GM12878 (cell line): ENCODE measurements at regions not wholly inside any gene's neighbourhood (a gene's known extent, or its start where the extent isn't known, plus 50 kb on each side); places are given as distances from the start of the nearest gene placed in this dataset.

Experiments
- ATAC-seq: fragments of 200-7000 bp; cut with Tn5 transposase; 3 replicates; pipeline ENCODE4 v1.9.1; 2020; ENCODE audit warnings: mild to moderate bottlenecking, moderate library complexity
- BruUV-seq: library from RNA; stranded (reverse); fragments of 400-500 nt; replicated peaks from 2 replicates; lab custom pipeline; 2021; lab: Mats Ljungman, UMichigan
- CTCF ChIA-PET: fragments of 300-600 bp; sonication (Branson Sonifier 250); formaldehyde crosslinking; extraction: SDS; loops from one replicate; lab custom pipeline; 2021; ENCODE audit warnings: inconsistent platforms; lab: Yijun Ruan, JAX
- POLR2A ChIA-PET: fragments of 350-600 bp; formaldehyde crosslinking; extraction: SDS; loops from one replicate; lab custom pipeline; 2021; ENCODE audit warnings: inconsistent platforms; lab: Charles Lee
- RAD21 ChIA-PET: fragments of 300-600 bp; sonication (Branson Sonifier 250); formaldehyde crosslinking; loops from one replicate; lab custom pipeline; 2023; ENCODE audit warnings: antibody characterized with exemption; ENCODE audit not compliant: unreplicated experiment; lab: Charles Lee
- SMC1A ChIA-PET: fragments of 300-600 bp; sonication (Branson Sonifier 250); formaldehyde crosslinking; loops from one replicate; lab custom pipeline; 2023; ENCODE audit not compliant: unreplicated experiment, uncharacterized antibody; lab: Charles Lee
- DNase-seq: peaks from one replicate; pipeline ENCODE4 v3.0.0-alpha.2; 2011; ENCODE audit warnings: low read depth, low spot score
- FAIRE-seq: peaks from 3 replicates; lab custom pipeline; 2011; peaks lifted over from hg19 to GRCh38; lab: Jason Lieb, UNC
- H2AFZ ChIP-seq: 2 replicates; pipeline ENCODE4 v1.6.0; 2011; ENCODE audit warnings: low read depth, low read length, control low read depth; ENCODE audit not compliant: control insufficient read depth
- H3K27ac ChIP-seq: 2 replicates; pipeline ENCODE4 v1.5.1; 2011; ENCODE audit warnings: control low read depth; ENCODE audit not compliant: control insufficient read depth, insufficient read depth
- H3K27me3 ChIP-seq, 2 experiments: replicated peaks in 1 of 2; 2 replicates each; pipeline versions ENCODE4 v1.6.0 to v1.6.1; 2011; ENCODE audit warnings: low read length in 1 of 2; ENCODE audit not compliant: control insufficient read depth in 2 of 2, insufficient read depth in 2 of 2
- H3K36me3 ChIP-seq, 2 experiments: 2 replicates each; pipeline ENCODE4 v1.5.1; 2011; ENCODE audit warnings: low read length in 1 of 2; ENCODE audit not compliant: control insufficient read depth in 2 of 2, insufficient read depth in 2 of 2
- H3K4me1 ChIP-seq: 2 replicates; pipeline ENCODE4 v1.6.1; 2011; ENCODE audit warnings: mild to moderate bottlenecking, low read length, moderate library complexity, mixed read lengths; ENCODE audit not compliant: control insufficient read depth, insufficient read depth
- H3K4me2 ChIP-seq: 2 replicates; pipeline ENCODE4 v1.6.0; 2011; ENCODE audit warnings: control low read depth; ENCODE audit not compliant: control insufficient read depth, insufficient read depth
- H3K4me3 ChIP-seq: fragments of 200-600 bp; sonication (generic); 2 replicates; pipeline ENCODE4 v1.5.1; 2016
- H3K79me2 ChIP-seq: 2 replicates; pipeline ENCODE4 v1.6.0; 2011; ENCODE audit warnings: low read length; ENCODE audit not compliant: control insufficient read depth, insufficient read depth
- H3K9ac ChIP-seq: 2 replicates; pipeline ENCODE4 v1.8.0; 2011; ENCODE audit warnings: low read length, control low read depth, mixed read lengths; ENCODE audit not compliant: control insufficient read depth, insufficient read depth
- H3K9me3 ChIP-seq: replicated peaks from 3 replicates; pipeline ENCODE4 v1.5.1; 2011; ENCODE audit warnings: mild to moderate bottlenecking, low read length; ENCODE audit not compliant: control insufficient read depth, insufficient read depth
- H4K20me1 ChIP-seq: 2 replicates; pipeline ENCODE4 v1.6.0; 2011; ENCODE audit not compliant: control insufficient read depth, insufficient read depth
- BHLHE40 ChIP-seq, 2 experiments: fragments of 450-650 bp in 1 of 2; IDR thresholded peaks; 2 replicates each; pipeline ENCODE4 v1.6.1; 2011 to 2017; ENCODE audit warnings: low read depth in 2 of 2, borderline replicate concordance in 1 of 2, improper control_type of control experiment in 1 of 2, low read length in 1 of 2, mild to moderate bottlenecking in 1 of 2
- EED ChIP-seq: sonication (generic); IDR thresholded peaks from 2 replicates; pipeline ENCODE4 v1.6.1; 2016; ENCODE audit warnings: antibody characterized with exemption, low read depth
- IKZF2 ChIP-seq, 2 experiments: fragments of 450-650 bp; IDR thresholded peaks; 2 replicates each; pipeline ENCODE4 v1.6.1; 2017; ENCODE audit warnings: mild to moderate bottlenecking in 2 of 2, moderate library complexity in 2 of 2
- RUNX3 ChIP-seq: IDR thresholded peaks from 2 replicates; pipeline ENCODE4 v1.6.1; 2012; ENCODE audit warnings: low read length, inconsistent platforms
- SPI1 ChIP-seq: IDR thresholded peaks from 2 replicates; pipeline ENCODE4 v1.6.1; 2011; ENCODE audit warnings: low read depth, mild to moderate bottlenecking, low read length, moderate library complexity, borderline replicate concordance; ENCODE audit not compliant: insufficient read depth
- USF1 ChIP-seq: IDR thresholded peaks from 2 replicates; pipeline ENCODE4 v1.6.1; 2011; ENCODE audit warnings: borderline replicate concordance, low read depth, mild to moderate bottlenecking, moderate library complexity, mixed read lengths, low read length; ENCODE audit not compliant: insufficient read depth; ENCODE audit errors: extremely low read length
- YY1 ChIP-seq: IDR thresholded peaks from 2 replicates; pipeline ENCODE4 v1.6.1; 2011; ENCODE audit warnings: low read depth, mild to moderate bottlenecking, low read length
- WGBS: methylation state at CpG from one replicate; pipeline ENCODE4 v1.1.6; 2016; ENCODE audit warnings: low lambda C conversion rate; ENCODE audit not compliant: insufficient replicate concordance, insufficient coverage; ENCODE audit errors: missing lambda C conversion rate; 5-methylcytosine and 5-hydroxymethylcytosine counted together
- in situ Hi-C: fragments of 300-500 bp; cut with MboI; formaldehyde crosslinking; loops from 9 replicates; pipeline ENCODE4 v1.14.3; 2018; ENCODE audit warnings: mixed read lengths
- intact Hi-C: fragments of 100-400 bp; cut with micrococcal nuclease; formaldehyde crosslinking; loops from one replicate; pipeline ENCODE4 v1.14.2; 2022; ENCODE audit not compliant: unreplicated experiment

DNA sequence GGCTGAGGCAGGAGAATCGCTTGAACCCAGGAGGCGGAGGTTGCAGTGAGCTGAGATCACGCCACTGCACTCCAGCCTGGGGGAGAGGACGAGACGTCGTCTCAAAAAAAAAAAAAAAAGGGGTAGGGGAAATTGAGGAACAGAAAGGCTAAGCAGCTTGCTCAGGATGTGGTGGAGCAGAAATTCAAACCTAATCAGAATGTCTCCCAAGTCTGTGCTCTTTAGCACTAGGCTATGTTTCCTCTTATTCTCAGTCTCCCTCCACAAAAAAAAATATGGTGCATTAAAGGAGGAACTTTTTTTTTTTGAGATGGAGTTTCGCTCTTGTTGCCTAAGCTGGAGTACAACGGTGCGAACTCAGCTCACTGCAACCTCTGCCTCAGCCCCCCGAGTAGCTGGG is 114.2 kb downstream of the SLC16A1 start:
- no peaks in the 10 kb centered on the region for H3K9me3 ChIP-seq
- in situ Hi-C loops (no loop called here), intact Hi-C loops (no loop called here)
- BruUV-seq = no TSS peak
- H2AFZ ChIP-seq = no peak overlapping the region
- FAIRE-seq (no peak), DNase-seq (peak; percentile 37), ATAC-seq (peak; percentile 59)
- peak overlapping the region; percentile 30; the same call in 1 of the 2 replicates for H3K4me2 ChIP-seq
- no peak overlapping the region for H3K4me3 ChIP-seq
- H3K36me3 ChIP-seq = no peaks in the 10 kb centered on the region
- RAD21 ChIA-PET = interaction anchor here (0.7 to 1.9 kb wide), 4 partner anchors 38 to 201 kb away, joined by 3 to 6 read pairs (median 4); partner anchors contain the start of genes PPM1J and SLC16A1
- no peaks in the 10 kb centered on the region for H4K20me1 ChIP-seq
- WGBS = 17% methylated on average over 5 of the region's 10 CpGs
- CTCF ChIA-PET = interaction anchor here (0.7 to 1.5 kb wide), 5 partner anchors 38 to 201 kb away, joined by 3 to 5 read pairs (median 4); partner anchors contain the start of gene PPM1J
- no peak overlapping the region for H3K27ac ChIP-seq
- POLR2A ChIA-PET = interaction anchor here (0.9 to 1.2 kb wide), 2 partner anchors 8 to 201 kb away, joined by 3 read pairs; no protein-coding TSS in a partner anchor
- H3K27me3 ChIP-seq = no peaks in the 10 kb centered on the region
- peaks cover 12% of the 10 kb centered on the region for H3K4me1 ChIP-seq
- H3K9ac ChIP-seq = no peak overlapping the region
- TF ChIP-seq SPI1 (peak; percentile 58; the same call in 1 of the 2 replicates), YY1 (no peak), RUNX3 (peak; percentile 30; the same call in 1 of the 2 replicates)
- SMC1A ChIA-PET = interaction anchor here (1.7 to 2.0 kb wide), 2 partner anchors 200 to 201 kb away, joined by 6 read pairs; no protein-coding TSS in a partner anchor
- H3K79me2 ChIP-seq = no peaks in the 10 kb centered on the region

DNA sequence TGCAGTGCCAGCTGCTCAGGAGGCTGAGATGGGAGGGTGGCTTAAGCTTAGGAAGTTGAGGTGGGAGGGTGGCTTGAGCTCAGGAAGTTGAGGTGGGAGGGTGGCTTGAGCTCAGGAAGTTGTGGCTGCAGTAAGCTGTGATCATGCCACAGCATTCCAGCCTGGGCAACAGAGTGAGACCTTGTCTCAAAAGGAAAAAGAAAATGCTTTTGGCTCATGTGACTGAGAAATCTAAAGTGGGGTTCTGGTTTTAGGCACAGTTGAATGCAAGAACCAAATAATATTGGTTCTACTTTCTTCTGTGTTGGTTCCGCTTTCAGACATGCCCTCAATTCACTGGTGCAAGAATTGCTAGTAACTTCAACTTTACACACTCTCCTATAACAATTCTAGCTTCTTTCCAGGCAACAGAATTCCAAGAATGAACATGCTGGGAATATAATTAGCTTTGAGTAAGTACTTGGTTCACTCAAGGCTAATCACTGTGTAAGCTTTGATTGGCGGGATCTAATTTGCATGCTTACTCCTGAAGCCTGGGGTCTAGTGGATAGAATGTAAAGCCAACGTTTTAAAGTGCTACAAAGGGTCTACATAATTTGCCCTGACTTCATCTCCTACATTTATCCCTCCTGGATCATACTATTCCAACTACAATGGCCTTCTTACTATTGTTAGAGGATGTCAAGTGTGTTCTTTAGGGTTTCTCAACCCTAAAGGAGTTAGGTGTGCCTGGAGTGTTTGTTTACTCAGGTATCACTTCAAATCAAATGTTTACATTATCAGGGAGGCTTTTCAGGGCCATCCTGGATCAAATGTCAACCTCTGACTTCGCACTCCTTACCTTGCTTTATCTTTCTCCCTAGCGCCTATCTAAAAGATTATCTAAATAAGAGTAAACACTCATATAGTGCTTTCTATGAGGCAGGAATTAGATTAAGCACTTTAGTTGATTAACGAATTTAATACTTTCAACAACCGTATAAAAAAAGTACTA is 115.1 kb downstream of the SLC16A1 start:
- WGBS = 47% methylated on average over 7 of the region's 7 CpGs
- peak; percentile 57 for FAIRE-seq

More for the DNA sequence above, 115.1 kb downstream of the SLC16A1 start:
- SMC1A ChIA-PET = interaction anchor here (0.6 to 1.5 kb wide), 3 partner anchors 46 to 1333 kb away, joined by 3 to 4 read pairs (median 4); no protein-coding TSS in a partner anchor
- RAD21 ChIA-PET = interaction anchor here (1.3 kb wide), 1 partner anchor 96 kb away, joined by 4 read pairs; no protein-coding TSS in a partner anchor
- intact Hi-C loops = no loop called here
- H4K20me1 ChIP-seq = no peaks in the 10 kb centered on the region
- no peaks in the 10 kb centered on the region for H3K27me3 ChIP-seq
- TF ChIP-seq EED (0 out of 2 replicates have a peak, but pooled peaks have one; percentile 30), USF1 (no peak), IKZF2 (IDR thresholded peaks at IDR 0.05) (peak; percentile 32 to 40; a peak in 1 of 4 replicates), RUNX3 (peak; percentile 49; the same call in 1 of the 2 replicates), BHLHE40 (IDR thresholded peaks at IDR 0.05; ENCODE audit: borderline replicate concordance in 1 of 2, low read depth in 2 of 2, low read length in 1 of 2) (peak; percentile 47 to 48; a peak in 2 of 4 replicates)
- TF ChIP-seq, all 136 proteins: peak for 4
- ATAC-seq (peak; percentile 75), DNase-seq (peak; percentile 40)
- Histone ChIP-seq H2AFZ (no peak overlapping the region), H3K4me1 (peaks cover 12% of the 10 kb centered on the region), H3K79me2 (no peaks in the 10 kb centered on the region), H3K9ac (no peak overlapping the region), H3K4me3 (no peak overlapping the region), H3K9me3 (no peaks in the 10 kb centered on the region), H3K4me2 (no peak overlapping the region), H3K27ac (no peak overlapping the region), H3K36me3 (no peaks in the 10 kb centered on the region)
- CTCF ChIA-PET = interaction anchor here (0.7 to 1.5 kb wide), 5 partner anchors 36 to 232 kb away, joined by 3 to 4 read pairs (median 4); partner anchors contain the start of gene PPM1J
- BruUV-seq = no TSS peak
- in situ Hi-C loops = no loop called here
- POLR2A ChIA-PET = interaction anchor here (0.6 kb wide), 1 partner anchor 45 kb away, joined by 7 read pairs; no protein-coding TSS in a partner anchor
